ENCODE measurements at regions not wholly inside any gene's neighbourhood (a gene's known extent, or its start where the extent isn't known, plus 50 kb on each side); places are given as distances from the start of the nearest gene placed in this dataset.

DNA sequence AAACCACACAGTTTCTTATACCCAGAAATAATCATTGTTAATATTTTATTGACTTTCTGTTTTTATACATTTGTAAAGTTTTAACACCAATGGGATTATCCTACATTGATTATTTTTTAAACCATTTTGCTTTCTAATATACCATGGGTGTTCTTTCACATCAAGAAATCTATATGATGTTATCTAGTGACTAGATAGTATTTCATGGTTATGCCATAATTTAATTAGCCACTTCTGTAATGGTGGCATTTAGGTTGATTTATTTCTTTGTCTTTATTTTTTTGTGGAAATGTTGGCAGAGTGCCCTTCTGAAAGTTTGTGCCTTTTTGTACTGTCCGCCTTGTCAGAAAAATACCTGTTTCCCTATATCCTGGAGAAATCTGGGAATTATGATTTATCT, 193.3 kb downstream of the CEP135 start:
- Histone ChIP-seq H3K4me2 (ENCODE audit: low read length) (no peak overlapping the region), H3K9ac (ENCODE audit: low read length) (no peak overlapping the region), H3K27ac (ENCODE audit: low read depth, low read length) (no peak overlapping the region), H3K79me2 (ENCODE audit: insufficient read depth, low read length) (no peaks in the 10 kb centered on the region), H3K36me3 (ENCODE audit: control insufficient read depth in 1 of 2, insufficient read depth in 2 of 2, low read length in 2 of 2) (no peaks in the 10 kb centered on the region), H4K20me1 (ENCODE audit: insufficient read depth) (no peaks in the 10 kb centered on the region), H3K9me3 (ENCODE audit: control insufficient read depth in 1 of 2, insufficient read depth in 1 of 2, low read depth in 1 of 2, low read length in 2 of 2) (no peaks in the 10 kb centered on the region), H3K27me3 (ENCODE audit: insufficient read depth, low read length) (no peaks in the 10 kb centered on the region), H3K4me1 (ENCODE audit: control insufficient read depth in 1 of 2, insufficient read depth in 2 of 2, low read length in 2 of 2) (no peaks in the 10 kb centered on the region), H3K9me2 (ENCODE audit: insufficient read depth) (no peaks in the 10 kb centered on the region), H3K4me3 (replicated peaks in 1 of 2; ENCODE audit: low read depth in 1 of 2, low read length in 2 of 2) (no peak overlapping the region), H2AFZ (ENCODE audit: low read depth, low read length, poor library complexity, severe bottlenecking) (no peak overlapping the region)
- ChIA-PET POLR2A (no interaction called here), CTCF (no interaction called here), RAD21 (ENCODE audit: low non-redundant PET in 1 of 2, low total read pairs in 2 of 2, uncharacterized antibody in 2 of 2, unreplicated experiment in 2 of 2) (no interaction called here)
- no peak for ATAC-seq
- no peak for TF ChIP-seq EGR1 (IDR thresholded peaks at IDR 0.05; ENCODE audit: low read depth)
- no peak for TF ChIP-seq SIN3A (IDR thresholded peaks at IDR 0.05; ENCODE audit: low read depth)
- TF ChIP-seq RAD21 (IDR thresholded peaks at IDR 0.05; ENCODE audit: low read depth), result no peak
- TF ChIP-seq, protein P1, sequence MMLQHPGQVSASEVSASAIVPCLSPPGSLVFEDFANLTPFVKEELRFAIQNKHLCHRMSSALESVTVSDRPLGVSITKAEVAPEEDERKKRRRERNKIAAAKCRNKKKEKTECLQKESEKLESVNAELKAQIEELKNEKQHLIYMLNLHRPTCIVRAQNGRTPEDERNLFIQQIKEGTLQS (IDR thresholded peaks at IDR 0.05), result no peak
- no TSS peak for BruUV-seq (replicated peaks)
- intact Hi-C loops (cut with micrococcal nuclease), result no loop called here
- no peak for DNase-seq (ENCODE audit: low read depth, low spot score)

DNA sequence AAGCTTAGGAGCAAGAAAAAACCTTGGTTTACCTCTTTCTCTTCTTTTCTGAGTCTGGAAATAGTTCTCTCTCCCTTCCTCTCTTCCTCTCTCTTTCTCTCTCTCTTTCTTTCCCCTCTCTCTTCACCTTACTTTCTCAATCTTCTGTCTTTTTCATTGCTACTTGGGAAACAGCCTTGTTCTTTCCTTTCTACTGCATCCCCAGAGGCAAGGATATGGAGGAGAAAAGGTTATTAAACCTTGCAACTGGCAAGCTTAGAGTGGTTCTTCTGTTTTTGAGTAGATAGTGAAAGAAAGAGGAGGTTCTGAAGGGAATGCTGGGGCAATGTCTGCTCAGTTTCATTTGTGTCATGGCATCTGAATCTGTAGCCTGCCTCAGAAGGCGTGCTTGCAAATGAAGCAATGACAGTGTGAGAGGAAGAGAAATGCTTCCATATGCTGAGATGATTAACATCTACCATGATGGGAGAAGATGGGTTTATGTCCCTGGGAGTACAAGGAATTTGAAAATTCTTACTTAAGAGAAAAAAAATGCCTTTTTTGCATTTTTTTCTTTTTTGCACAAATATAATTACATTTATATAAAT, 190.6 kb downstream of the CEP135 start:
- H3K9ac ChIP-seq (ENCODE audit: low read length), result no peak overlapping the region
- H4K20me1 ChIP-seq (ENCODE audit: insufficient read depth), result no peaks in the 10 kb centered on the region
- TF ChIP-seq TCF7L2 (IDR thresholded peaks at IDR 0.05; ENCODE audit: borderline replicate concordance, extremely low read depth, insufficient read depth, insufficient read length) (no peak), SP1 (IDR thresholded peaks at IDR 0.05; ENCODE audit: low read depth) (no peak), FOSL1 (IDR thresholded peaks at IDR 0.05; ENCODE audit: low read depth) (no peak), CEBPB (IDR thresholded peaks at IDR 0.05; ENCODE audit: low read depth) (no peak), ZNF274 (IDR thresholded peaks at IDR 0.05; ENCODE audit: low read depth, low read length) (no peak), ELF1 (IDR thresholded peaks at IDR 0.05; ENCODE audit: borderline replicate concordance, low read depth) (no peak), POLR2A (IDR thresholded peaks at IDR 0.05; ENCODE audit: borderline replicate concordance, extremely low read depth, insufficient read depth, insufficient read length) (no peak), SIN3A (IDR thresholded peaks at IDR 0.05; ENCODE audit: low read depth) (no peak), EGR1 (IDR thresholded peaks at IDR 0.05; ENCODE audit: low read depth) (no peak), ZFX (IDR thresholded peaks at IDR 0.05) (no peak), RAD21 (IDR thresholded peaks at IDR 0.05; ENCODE audit: low read depth) (no peak), POLR2AphosphoS5 (IDR thresholded peaks at IDR 0.05; ENCODE audit: low read depth, low read length) (no peak), JUND (IDR thresholded peaks at IDR 0.05) (no peak), CBX3 (IDR thresholded peaks at IDR 0.05; ENCODE audit: low read depth) (no peak), YY1 (IDR thresholded peaks at IDR 0.05; ENCODE audit: extremely low read depth, insufficient replicate concordance, low read depth, low read length) (no peak)
- TF ChIP-seq, protein P2, sequence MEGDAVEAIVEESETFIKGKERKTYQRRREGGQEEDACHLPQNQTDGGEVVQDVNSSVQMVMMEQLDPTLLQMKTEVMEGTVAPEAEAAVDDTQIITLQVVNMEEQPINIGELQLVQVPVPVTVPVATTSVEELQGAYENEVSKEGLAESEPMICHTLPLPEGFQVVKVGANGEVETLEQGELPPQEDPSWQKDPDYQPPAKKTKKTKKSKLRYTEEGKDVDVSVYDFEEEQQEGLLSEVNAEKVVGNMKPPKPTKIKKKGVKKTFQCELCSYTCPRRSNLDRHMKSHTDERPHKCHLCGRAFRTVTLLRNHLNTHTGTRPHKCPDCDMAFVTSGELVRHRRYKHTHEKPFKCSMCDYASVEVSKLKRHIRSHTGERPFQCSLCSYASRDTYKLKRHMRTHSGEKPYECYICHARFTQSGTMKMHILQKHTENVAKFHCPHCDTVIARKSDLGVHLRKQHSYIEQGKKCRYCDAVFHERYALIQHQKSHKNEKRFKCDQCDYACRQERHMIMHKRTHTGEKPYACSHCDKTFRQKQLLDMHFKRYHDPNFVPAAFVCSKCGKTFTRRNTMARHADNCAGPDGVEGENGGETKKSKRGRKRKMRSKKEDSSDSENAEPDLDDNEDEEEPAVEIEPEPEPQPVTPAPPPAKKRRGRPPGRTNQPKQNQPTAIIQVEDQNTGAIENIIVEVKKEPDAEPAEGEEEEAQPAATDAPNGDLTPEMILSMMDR (IDR thresholded peaks at IDR 0.05 in 2 of 3, conservative IDR thresholded peaks at IDR 0.05 in 1 of 3; ENCODE audit: borderline replicate concordance in 1 of 3, insufficient read depth in 1 of 3, low read depth in 2 of 3, low read length in 2 of 3), result no peak
- TF ChIP-seq, protein P3, sequence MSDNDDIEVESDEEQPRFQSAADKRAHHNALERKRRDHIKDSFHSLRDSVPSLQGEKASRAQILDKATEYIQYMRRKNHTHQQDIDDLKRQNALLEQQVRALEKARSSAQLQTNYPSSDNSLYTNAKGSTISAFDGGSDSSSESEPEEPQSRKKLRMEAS (IDR thresholded peaks at IDR 0.05), result no peak
- TF ChIP-seq, protein P1 (IDR thresholded peaks at IDR 0.05), result no peak
- H3K4me3 ChIP-seq (replicated peaks in 1 of 2; ENCODE audit: low read depth in 1 of 2, low read length in 2 of 2), result no peak overlapping the region
- H3K79me2 ChIP-seq (ENCODE audit: insufficient read depth, low read length), result no peaks in the 10 kb centered on the region
- no peaks in the 10 kb centered on the region for H3K36me3 ChIP-seq (ENCODE audit: control insufficient read depth in 1 of 2, insufficient read depth in 2 of 2, low read length in 2 of 2)
- DNase-seq (ENCODE audit: low read depth, low spot score) (no peak), ATAC-seq (no peak)
- H3K4me1 ChIP-seq (ENCODE audit: control insufficient read depth in 1 of 2, insufficient read depth in 2 of 2, low read length in 2 of 2), result peaks cover 14 to 16% of the 10 kb centered on the region in 2 experiments
- ChIA-PET RAD21 (ENCODE audit: low non-redundant PET in 1 of 2, low total read pairs in 2 of 2, uncharacterized antibody in 2 of 2, unreplicated experiment in 2 of 2) (no interaction called here), CTCF (no interaction called here), POLR2A (no interaction called here)
- BruUV-seq (replicated peaks), result no TSS peak
- intact Hi-C loops (cut with micrococcal nuclease), result no loop called here
- H3K27ac ChIP-seq (ENCODE audit: low read depth, low read length), result no peak overlapping the region
- H3K9me2 ChIP-seq (ENCODE audit: insufficient read depth), result no peaks in the 10 kb centered on the region
- no peak overlapping the region for H2AFZ ChIP-seq (ENCODE audit: low read depth, low read length, poor library complexity, severe bottlenecking)
- no peaks in the 10 kb centered on the region for H3K9me3 ChIP-seq (ENCODE audit: control insufficient read depth in 1 of 2, insufficient read depth in 1 of 2, low read depth in 1 of 2, low read length in 2 of 2)
- no peaks in the 10 kb centered on the region for H3K27me3 ChIP-seq (ENCODE audit: insufficient read depth, low read length)
- no peak overlapping the region for H3K4me2 ChIP-seq (ENCODE audit: low read length)

All from HCT116 (cell line).